GM18951 (cell line): ENCODE measurements at regions not wholly inside any gene's neighbourhood (a gene's known extent, or its start where the extent isn't known, plus 50 kb on each side); places are given as distances from the start of the nearest gene placed in this dataset.
"Not testable (repeated sequence)": the region's sequence is repeated elsewhere in the genome, so short reads cannot be mapped to it uniquely, and the experiment has no call there.

ENCODE experiments used
- POLR2A ChIP-seq: IDR thresholded peaks from 4 replicates; pipeline ENCODE4 v1.6.1; 2011; ENCODE audit warnings: mild to moderate bottlenecking; ENCODE audit not compliant: insufficient read length, insufficient read depth; ENCODE audit errors: extremely low read depth
- in situ Hi-C: fragments of 300-500 bp; cut with MboI; formaldehyde crosslinking; loops from one replicate; pipeline ENCODE4 v1.12.0; 2022; ENCODE audit warnings: low sequenced_read_pairs, mixed read lengths, inconsistent platforms; ENCODE audit not compliant: unreplicated experiment

DNA sequence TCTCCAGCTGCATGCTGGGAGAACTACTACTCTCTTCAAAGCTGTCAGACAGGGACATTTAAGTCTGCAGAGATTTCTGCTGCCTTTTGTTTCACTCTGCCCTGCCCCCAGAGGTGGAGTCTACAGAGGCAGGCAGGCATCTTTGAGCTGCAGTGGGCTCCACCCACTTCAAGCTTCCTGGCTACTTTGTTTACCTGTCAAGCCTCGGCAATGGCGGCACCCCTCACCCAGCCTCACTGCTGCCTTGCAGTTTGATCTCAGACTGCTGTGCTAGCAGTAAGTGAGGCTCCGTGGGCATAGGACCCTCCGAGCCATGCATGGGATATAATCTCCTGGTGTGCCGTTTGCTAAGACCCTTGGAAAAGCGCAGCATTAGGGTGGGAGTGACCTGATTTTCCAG, 61.7 kb downstream of the DMRTA1 start:
- in situ Hi-C loops, result not testable (repeated sequence)

DNA sequence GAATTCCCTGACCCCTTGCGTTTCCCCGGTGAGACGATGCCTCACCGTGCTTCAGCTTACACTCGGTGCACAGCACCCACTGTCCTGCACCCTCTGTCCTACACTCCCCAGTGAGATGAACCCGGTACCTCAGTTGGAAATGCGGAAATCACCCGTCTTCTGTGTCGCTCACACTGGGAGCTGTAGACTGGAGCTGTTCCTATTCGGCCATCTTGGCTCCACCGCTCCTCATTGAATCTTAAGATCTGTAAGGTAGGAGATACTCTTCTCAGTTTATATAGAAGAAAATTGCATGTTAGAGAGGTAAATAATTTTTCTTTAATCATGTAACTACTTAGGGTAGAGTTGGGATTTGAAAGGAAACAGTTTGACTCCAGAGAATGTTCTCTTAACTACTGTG, 62.2 kb downstream of the DMRTA1 start:
- in situ Hi-C loops, result no loop called here

GRCh38 chr9:22512495-22512894, 65.9 kb downstream of the DMRTA1 start:
- TF ChIP-seq POLR2A, result no peak
- in situ Hi-C loops, result no loop called here

More for the DNA sequence above, 62.2 kb downstream of the DMRTA1 start:
- no peak for TF ChIP-seq POLR2A

DNA sequence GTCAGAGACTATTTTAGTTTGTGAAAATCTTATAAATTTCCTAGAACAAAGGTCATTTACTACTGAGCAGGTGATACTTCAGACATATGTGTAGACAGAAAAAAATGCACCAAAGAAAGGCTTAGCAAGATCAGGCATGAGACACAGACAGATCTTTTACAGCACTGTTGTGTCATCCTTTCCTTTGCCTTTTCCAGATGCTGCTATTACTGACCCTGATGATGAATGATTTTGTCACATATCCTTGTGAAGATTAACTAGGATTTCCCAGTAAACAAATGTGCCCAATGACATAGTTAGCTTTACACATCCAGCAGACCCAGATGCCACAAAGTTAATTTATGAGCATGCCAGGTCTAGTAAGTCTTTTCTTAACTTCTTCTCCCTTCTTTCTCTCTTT, 68.2 kb downstream of the DMRTA1 start:
- no peak for TF ChIP-seq POLR2A
- in situ Hi-C loops, result no loop called here

DNA sequence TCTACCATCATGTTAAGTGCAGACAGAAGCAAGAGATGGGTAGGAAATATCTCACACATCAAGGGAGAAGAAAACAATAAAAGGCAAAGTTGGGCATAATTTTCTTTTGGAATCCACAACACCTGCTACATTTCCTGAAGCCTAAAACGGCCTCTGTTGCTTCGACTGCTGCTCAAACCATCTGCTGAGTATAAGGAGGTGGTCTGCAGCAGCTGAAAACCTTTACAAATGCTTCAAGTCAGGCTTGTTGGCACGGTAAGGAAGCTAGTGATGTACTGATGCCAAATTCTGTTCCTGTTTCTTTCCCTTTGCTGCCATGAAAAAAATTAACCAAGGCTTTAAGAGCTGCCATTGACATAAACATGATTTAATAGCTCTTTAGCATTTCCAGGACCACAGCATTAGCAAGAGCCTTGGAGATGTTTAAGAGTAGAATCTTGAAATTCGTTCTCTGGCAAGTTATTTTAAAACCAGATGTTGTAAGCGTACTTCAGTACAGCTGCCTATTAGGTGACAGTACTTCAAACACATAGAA, 75.6 kb downstream of the DMRTA1 start:
- in situ Hi-C loops, result no loop called here
- no peak for TF ChIP-seq POLR2A

DNA sequence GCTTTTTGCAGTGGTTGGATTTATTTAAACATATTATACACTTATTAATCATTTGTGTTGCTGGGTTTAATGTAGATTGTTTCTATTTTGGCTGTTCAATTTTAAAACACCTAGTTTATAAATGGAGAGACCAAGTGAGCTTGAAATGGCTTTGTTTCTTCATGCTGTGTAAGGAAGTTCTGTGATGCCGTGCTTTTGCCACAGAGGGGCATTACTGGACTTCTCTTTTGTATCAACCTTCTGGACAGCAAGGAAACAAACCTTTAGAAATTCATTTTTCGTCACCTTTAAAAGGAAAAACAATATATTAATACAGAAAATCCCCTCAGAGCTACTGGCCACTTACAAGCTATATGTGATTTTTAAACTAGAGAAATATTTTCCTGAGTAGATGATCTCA, 81.9 kb downstream of the DMRTA1 start:
- TF ChIP-seq POLR2A, result no peak
- in situ Hi-C loops, result no loop called here

DNA sequence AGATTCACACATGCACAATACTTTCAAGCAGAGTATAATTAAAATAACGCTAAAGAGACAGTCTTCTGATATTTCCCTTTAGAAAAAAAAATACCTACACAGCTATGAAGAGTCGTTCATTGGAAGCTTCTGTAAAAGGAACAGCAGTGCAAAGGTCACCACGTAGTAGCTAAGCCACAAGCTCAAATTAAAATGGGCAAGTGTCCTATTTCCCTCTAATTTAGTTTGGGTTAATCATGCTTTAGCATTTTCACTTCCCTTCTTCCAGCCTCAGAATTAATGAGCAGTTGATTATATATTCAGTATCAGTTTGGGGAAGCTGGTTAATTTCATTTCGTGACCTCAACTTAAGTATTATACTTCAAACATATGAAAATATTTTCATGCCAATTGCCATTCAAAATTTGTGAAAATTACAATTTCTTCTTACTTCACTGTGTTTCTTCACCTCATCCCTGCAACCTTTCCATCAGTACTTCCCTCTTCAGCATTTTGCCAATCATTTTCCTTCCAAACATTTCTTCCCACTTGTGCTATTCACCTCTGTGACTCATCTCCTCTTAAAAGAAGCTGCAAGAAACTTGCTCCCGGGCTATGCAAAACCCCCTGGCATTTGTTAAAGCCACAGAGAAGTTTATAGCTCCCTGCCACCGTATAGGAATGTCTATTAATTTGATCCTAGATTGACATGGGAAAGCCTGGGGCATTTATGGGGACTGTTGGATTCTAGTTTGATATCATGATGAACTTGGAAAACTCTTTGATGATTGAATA, 83.0 kb downstream of the DMRTA1 start:
- in situ Hi-C loops, result no loop called here
- TF ChIP-seq POLR2A, result no peak

DNA sequence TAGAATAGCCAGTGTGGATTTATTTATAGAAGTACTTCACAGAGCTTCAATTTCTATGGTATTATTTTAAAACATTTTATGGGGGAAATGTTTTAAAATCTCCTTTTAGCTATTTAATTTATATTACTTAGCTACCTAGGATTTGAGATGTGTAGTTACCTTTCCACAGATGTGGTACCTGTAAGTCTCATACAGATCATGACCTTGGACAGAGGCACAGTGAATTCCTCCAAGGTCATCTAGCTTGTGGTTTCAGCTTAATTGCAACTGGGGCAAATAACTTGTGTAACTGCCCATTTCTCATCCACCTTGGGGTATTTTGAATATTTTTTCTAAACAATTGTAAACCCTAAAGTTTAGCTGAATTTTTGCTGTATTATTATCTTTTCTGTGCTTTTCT, 89.2 kb downstream of the DMRTA1 start:
- in situ Hi-C loops, result no loop called here
- no peak for TF ChIP-seq POLR2A

DNA sequence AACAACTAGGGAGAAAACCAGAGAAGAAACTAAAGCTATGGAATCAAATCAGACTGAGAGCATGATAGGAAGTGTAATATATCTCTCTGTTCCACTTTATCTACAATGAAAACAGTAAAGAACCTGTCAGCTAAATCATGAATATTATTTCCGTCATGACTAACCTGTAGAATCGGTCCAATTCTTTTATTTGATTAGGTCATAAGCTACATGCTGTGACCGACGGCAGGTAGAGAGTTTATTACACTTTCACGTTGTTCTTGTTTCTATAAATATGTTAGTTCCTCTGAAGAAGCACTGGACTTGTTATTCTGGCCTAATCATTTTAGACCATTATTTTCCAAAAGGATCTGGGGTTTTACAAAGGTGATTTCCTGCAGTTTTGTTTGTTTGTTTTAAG, 91.1 kb downstream of the DMRTA1 start:
- in situ Hi-C loops, result no loop called here
- TF ChIP-seq POLR2A, result no peak

DNA sequence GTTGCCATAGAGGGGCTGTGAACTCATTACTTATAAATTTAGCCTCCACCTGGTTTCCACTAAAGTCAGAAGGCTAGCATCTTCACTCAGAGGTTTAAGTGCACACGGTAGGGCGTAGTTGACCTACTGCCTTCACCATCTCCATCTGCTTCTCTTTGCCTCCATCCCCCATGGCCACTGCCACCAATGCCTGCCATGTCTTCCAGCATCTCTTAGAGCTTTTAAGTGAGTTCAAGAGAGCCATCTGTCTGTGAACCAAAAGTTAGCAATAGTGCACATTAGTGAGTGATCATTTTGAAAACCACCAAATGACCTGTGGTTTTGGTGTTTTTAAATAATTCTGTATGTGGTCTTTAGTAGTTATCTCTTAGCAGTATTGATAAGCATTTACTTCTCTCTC, 102.0 kb downstream of the DMRTA1 start:
- in situ Hi-C loops, result no loop called here
- TF ChIP-seq POLR2A, result no peak

DNA sequence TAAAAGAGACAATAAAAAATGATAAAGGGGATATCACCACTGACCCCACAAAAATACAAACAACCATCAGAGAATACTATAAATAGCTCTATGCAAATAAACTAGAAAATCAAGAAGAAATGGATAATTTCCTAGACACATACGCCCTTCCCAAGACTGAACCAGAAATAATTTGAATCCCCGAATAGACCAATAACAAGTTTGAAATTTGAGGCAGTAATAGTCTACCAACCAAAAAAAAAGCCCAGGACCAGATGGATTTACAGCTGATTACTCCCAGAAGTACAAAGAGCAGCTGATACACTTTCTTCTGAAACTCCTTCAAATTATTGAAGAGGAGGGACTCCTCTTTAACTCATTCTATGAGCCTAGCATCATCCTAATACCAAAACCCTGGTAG, 128.1 kb downstream of the DMRTA1 start:
- TF ChIP-seq POLR2A, result no peak
- in situ Hi-C loops, result no loop called here

GRCh38 chr9:22580788-22581187, 134.2 kb downstream of the DMRTA1 start:
- in situ Hi-C loops, result no loop called here
- TF ChIP-seq POLR2A, result no peak

GRCh38 chr9:22582221-22582620, 135.6 kb downstream of the DMRTA1 start:
- in situ Hi-C loops, result no loop called here
- TF ChIP-seq POLR2A, result no peak

DNA sequence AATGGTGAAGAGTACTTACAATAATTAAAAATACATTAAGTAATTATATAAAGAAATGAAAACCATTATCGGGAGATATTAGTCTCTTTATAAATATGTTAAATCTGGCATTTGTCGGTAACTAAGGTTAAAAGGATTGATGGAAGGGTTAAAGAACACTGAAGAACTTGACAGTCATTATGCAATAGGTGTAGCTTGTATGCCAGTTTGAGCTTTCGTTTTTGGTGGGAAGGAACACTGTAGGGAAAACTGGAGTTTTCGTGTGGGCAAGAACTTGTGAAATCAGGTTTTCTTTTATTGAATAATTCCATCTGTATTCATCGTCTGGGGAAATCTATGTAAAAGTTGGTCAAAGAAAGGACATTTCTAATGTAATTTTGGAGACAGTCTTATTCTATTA, 142.3 kb downstream of the DMRTA1 start:
- TF ChIP-seq POLR2A, result no peak
- in situ Hi-C loops, result no loop called here
